Trophoblast cell (in vitro differentiated cells and primary cell): ENCODE measurements at regions not wholly inside any gene's neighbourhood (a gene's known extent, or its start where the extent isn't known, plus 50 kb on each side); places are given as distances from the start of the nearest gene placed in this dataset.

Source experiments
- DNase-seq, 2 donors: peaks; one replicate each; pipeline ENCODE4 v3.0.0-alpha.2; 2016
- H2AFZ ChIP-seq: 2 replicates; pipeline ENCODE4 v1.6.1; 2013; ENCODE audit warnings: low read length, moderate library complexity, mild to moderate bottlenecking; ENCODE audit not compliant: insufficient read depth, poor library complexity
- H2AK5ac ChIP-seq: 2 replicates; pipeline ENCODE4 v1.6.1; 2013; ENCODE audit warnings: mild to moderate bottlenecking, low read length
- H2BK120ac ChIP-seq: 2 replicates; pipeline ENCODE4 v1.6.1; 2013; ENCODE audit warnings: low read length, mild to moderate bottlenecking, moderate library complexity; ENCODE audit not compliant: insufficient read depth, poor library complexity
- H2BK12ac ChIP-seq: 2 replicates; pipeline ENCODE4 v1.6.1; 2013; ENCODE audit warnings: mild to moderate bottlenecking, low read length, moderate library complexity
- H2BK5ac ChIP-seq: 2 replicates; pipeline ENCODE4 v1.6.1; 2013; ENCODE audit warnings: low read length, low read depth, moderate library complexity, mild to moderate bottlenecking; ENCODE audit not compliant: poor library complexity
- H3K14ac ChIP-seq: 2 replicates; pipeline ENCODE4 v1.6.1; 2013; ENCODE audit warnings: mild to moderate bottlenecking, low read length
- H3K18ac ChIP-seq: 2 replicates; pipeline ENCODE4 v1.6.1; 2013; ENCODE audit warnings: mild to moderate bottlenecking, low read length
- H3K23ac ChIP-seq: 2 replicates; pipeline ENCODE4 v1.6.1; 2013; ENCODE audit warnings: low read length
- H3K27ac ChIP-seq: 2 replicates; pipeline ENCODE4 v1.5.1; 2013; ENCODE audit warnings: low read depth, mild to moderate bottlenecking, inconsistent platforms, low read length, moderate library complexity
- H3K27me3 ChIP-seq: 2 replicates; pipeline ENCODE4 v1.6.1; 2013; ENCODE audit warnings: inconsistent platforms, mild to moderate bottlenecking, low read length, moderate library complexity; ENCODE audit not compliant: insufficient read depth
- H3K36me3 ChIP-seq, 2 experiments: 1 replicate in 1 of 2; 2 replicates in 1 of 2; pipeline ENCODE4 v1.6.1; 2013; ENCODE audit warnings: low read length in 2 of 2, mild to moderate bottlenecking in 2 of 2, moderate library complexity in 1 of 2; ENCODE audit not compliant: insufficient read depth in 2 of 2, control insufficient read depth in 1 of 2
- H3K4ac ChIP-seq: 2 replicates; pipeline ENCODE4 v1.6.1; 2013; ENCODE audit warnings: low read depth, mild to moderate bottlenecking, low read length, moderate library complexity
- H3K4me1 ChIP-seq, 2 experiments: 1 replicate in 1 of 2; 2 replicates in 1 of 2; pipeline ENCODE4 v1.6.1; 2013; ENCODE audit warnings: low read length in 2 of 2, mild to moderate bottlenecking in 2 of 2, moderate library complexity in 1 of 2; ENCODE audit not compliant: insufficient read depth in 2 of 2, control insufficient read depth in 1 of 2
- H3K4me2 ChIP-seq: 2 replicates; pipeline ENCODE4 v1.6.1; 2013; ENCODE audit warnings: inconsistent platforms, mild to moderate bottlenecking, low read length, moderate library complexity
- H3K4me3 ChIP-seq: 2 replicates; pipeline ENCODE4 v1.5.1; 2013; ENCODE audit warnings: mild to moderate bottlenecking, low read depth, low read length, inconsistent platforms
- H3K79me1 ChIP-seq: one replicate; pipeline ENCODE4 v1.6.1; 2013; ENCODE audit warnings: low read length
- H3K79me2 ChIP-seq: 2 replicates; pipeline ENCODE4 v1.6.1; 2013; ENCODE audit warnings: low read length, mild to moderate bottlenecking; ENCODE audit not compliant: control insufficient read depth, insufficient read depth, poor library complexity
- H3K9ac ChIP-seq: 2 replicates; pipeline ENCODE4 v1.6.1; 2013; ENCODE audit warnings: mild to moderate bottlenecking, low read length
- H3K9me3 ChIP-seq: 2 replicates; pipeline ENCODE4 v1.6.1; 2013; ENCODE audit warnings: low read depth, mild to moderate bottlenecking, control low read depth, inconsistent platforms, low read length; ENCODE audit not compliant: insufficient read depth
- H4K12ac ChIP-seq: 2 replicates; pipeline ENCODE4 v1.6.1; 2013; ENCODE audit warnings: low read depth, mild to moderate bottlenecking, low read length, moderate library complexity
- H4K8ac ChIP-seq: 2 replicates; pipeline ENCODE4 v1.6.1; 2013; ENCODE audit warnings: low read depth, mild to moderate bottlenecking, low read length, moderate library complexity
- H4K91ac ChIP-seq: one replicate; pipeline ENCODE4 v1.6.1; 2013; ENCODE audit warnings: low read depth, mild to moderate bottlenecking, low read length, moderate library complexity
- WGBS: extraction: QIAGEN DNeasy Blood & Tissue Kit; methylation state at CpG from one replicate; pipeline ENCODE4 v1.1.7; 2013; ENCODE audit warnings: missing lambda C conversion rate; ENCODE audit not compliant: insufficient read length, insufficient coverage; ENCODE audit errors: extremely low coverage; 5-methylcytosine and 5-hydroxymethylcytosine counted together

GRCh38 chr15:87197981-87198380 is 1058.6 kb downstream of the NTRK3 start:
- Histone ChIP-seq H2AK5ac (no peak overlapping the region), H2AFZ (no peak overlapping the region), H4K12ac (no peak overlapping the region), H3K36me3 (no peaks in the 10 kb centered on the region), H3K9me3 (no peaks in the 10 kb centered on the region), H3K9ac (no peak overlapping the region), H3K4ac (no peak overlapping the region), H2BK120ac (no peak overlapping the region), H4K91ac (no peak overlapping the region), H3K27ac (no peak overlapping the region), H3K79me2 (no peaks in the 10 kb centered on the region), H3K14ac (no peak overlapping the region), H3K4me1 (no peaks in the 10 kb centered on the region), H3K4me3 (no peak overlapping the region), H2BK12ac (no peak overlapping the region), H4K8ac (no peak overlapping the region), H3K18ac (no peak overlapping the region), H3K23ac (no peak overlapping the region), H3K27me3 (no peaks in the 10 kb centered on the region), H3K4me2 (no peak overlapping the region), H3K79me1 (no peaks in the 10 kb centered on the region), H2BK5ac (no peak overlapping the region)
- no CpG with 5 or more reads among the region's 3 CpGs for WGBS
- no peak for DNase-seq

DNA sequence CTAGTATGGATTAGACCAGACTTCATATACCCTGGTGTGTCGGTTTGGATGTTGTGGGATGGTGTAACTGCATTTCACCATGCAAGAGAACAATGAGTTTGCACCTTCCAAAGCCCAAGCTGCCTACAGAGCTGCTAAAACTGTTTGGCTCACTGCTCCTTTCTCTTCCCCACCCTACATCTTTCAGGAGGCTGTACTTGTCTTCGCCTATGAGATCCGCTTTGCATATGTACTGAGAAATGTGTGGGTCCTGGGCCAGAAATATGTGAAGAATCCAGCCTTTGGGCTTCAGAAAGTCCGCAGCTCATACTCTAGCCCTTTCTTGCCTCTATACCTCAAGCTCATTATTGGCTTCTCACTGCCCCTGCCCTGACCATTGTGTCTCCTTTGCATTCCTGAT is 1060.0 kb downstream of the NTRK3 start:
- no peak overlapping the region for H2BK5ac ChIP-seq
- H3K14ac ChIP-seq = no peak overlapping the region
- no peaks in the 10 kb centered on the region for H3K9me3 ChIP-seq
- no peak overlapping the region for H3K9ac ChIP-seq
- H3K4me2 ChIP-seq = no peak overlapping the region
- no peaks in the 10 kb centered on the region for H3K79me2 ChIP-seq
- no CpG with 5 or more reads among the region's 4 CpGs for WGBS
- no peak overlapping the region for H3K23ac ChIP-seq
- no peaks in the 10 kb centered on the region for H3K4me1 ChIP-seq
- H2AFZ ChIP-seq = no peak overlapping the region
- H3K4ac ChIP-seq = no peak overlapping the region
- no peak overlapping the region for H4K91ac ChIP-seq
- H3K79me1 ChIP-seq = no peaks in the 10 kb centered on the region
- H4K8ac ChIP-seq = no peak overlapping the region
- H3K4me3 ChIP-seq = no peak overlapping the region
- no peak overlapping the region for H2AK5ac ChIP-seq
- no peak overlapping the region for H3K27ac ChIP-seq
- no peaks in the 10 kb centered on the region for H3K27me3 ChIP-seq
- H4K12ac ChIP-seq = no peak overlapping the region
- H2BK12ac ChIP-seq = no peak overlapping the region
- DNase-seq = no peak
- H3K18ac ChIP-seq = no peak overlapping the region
- no peak overlapping the region for H2BK120ac ChIP-seq
- no peaks in the 10 kb centered on the region for H3K36me3 ChIP-seq

DNA sequence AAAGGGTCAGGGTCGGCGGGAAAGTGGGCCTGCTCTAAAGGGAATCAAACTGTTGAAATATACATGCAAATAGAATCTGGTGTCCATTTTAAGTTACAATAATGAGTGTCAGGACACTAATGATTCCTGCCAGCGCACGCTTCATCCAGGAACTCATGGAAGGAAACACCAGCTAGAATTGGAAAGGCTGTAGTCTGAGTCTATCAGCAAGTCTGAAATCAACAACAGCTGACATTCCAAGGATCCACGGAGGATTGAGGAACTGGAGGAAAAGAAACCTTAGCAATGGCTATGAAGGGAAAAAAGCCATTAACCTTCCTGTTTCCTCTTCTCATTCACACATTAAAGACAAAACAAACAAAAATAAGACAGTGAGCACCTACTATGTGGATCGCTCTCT is 1063.1 kb downstream of the NTRK3 start:
- H2BK120ac ChIP-seq = no peak overlapping the region
- no peaks in the 10 kb centered on the region for H3K4me1 ChIP-seq
- H4K12ac ChIP-seq = no peak overlapping the region
- H3K4me2 ChIP-seq = no peak overlapping the region
- H3K36me3 ChIP-seq = no peaks in the 10 kb centered on the region
- no peak overlapping the region for H4K8ac ChIP-seq
- no CpG with 5 or more reads among the region's 6 CpGs for WGBS
- H2BK12ac ChIP-seq = no peak overlapping the region
- H3K79me1 ChIP-seq = no peaks in the 10 kb centered on the region
- no peak overlapping the region for H2AK5ac ChIP-seq
- H3K4ac ChIP-seq = no peak overlapping the region
- no peak overlapping the region for H3K14ac ChIP-seq
- no peak overlapping the region for H2BK5ac ChIP-seq
- no peak overlapping the region for H2AFZ ChIP-seq
- no peak overlapping the region for H3K18ac ChIP-seq
- H4K91ac ChIP-seq = no peak overlapping the region
- H3K27ac ChIP-seq = no peak overlapping the region
- H3K23ac ChIP-seq = no peak overlapping the region
- H3K9ac ChIP-seq = no peak overlapping the region
- no peaks in the 10 kb centered on the region for H3K27me3 ChIP-seq
- no peak for DNase-seq
- H3K4me3 ChIP-seq = no peak overlapping the region
- H3K9me3 ChIP-seq = no peaks in the 10 kb centered on the region
- no peaks in the 10 kb centered on the region for H3K79me2 ChIP-seq

DNA sequence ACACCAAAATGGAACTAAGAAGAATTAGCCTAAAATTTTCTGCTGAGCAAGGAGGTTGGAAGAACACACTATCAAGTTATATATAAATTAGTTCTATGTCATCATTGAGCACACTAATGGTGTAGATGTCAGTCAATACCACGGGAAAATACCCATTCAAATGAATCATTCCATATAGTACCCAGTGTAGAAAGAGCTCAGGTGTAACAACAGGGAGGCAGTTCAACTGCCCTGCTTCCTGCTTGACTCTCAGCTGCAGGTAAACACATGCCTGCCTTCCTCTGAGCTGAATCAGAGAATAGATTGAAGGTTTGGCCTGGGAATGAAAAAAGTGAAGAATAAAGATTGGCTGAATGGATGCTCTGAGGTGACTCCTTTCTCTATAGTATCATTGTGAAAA is 1088.0 kb downstream of the AGBL1 start:
- no peak overlapping the region for H4K12ac ChIP-seq
- no peak overlapping the region for H3K9ac ChIP-seq
- no peak overlapping the region for H4K91ac ChIP-seq
- H2AFZ ChIP-seq = no peak overlapping the region
- no CpG with 5 or more reads among the region's 1 CpG for WGBS
- H3K4me1 ChIP-seq = no peaks in the 10 kb centered on the region
- H3K23ac ChIP-seq = no peak overlapping the region
- no peaks in the 10 kb centered on the region for H3K79me1 ChIP-seq
- no peak overlapping the region for H3K4ac ChIP-seq
- H2AK5ac ChIP-seq = no peak overlapping the region
- no peaks in the 10 kb centered on the region for H3K36me3 ChIP-seq
- H3K14ac ChIP-seq = no peak overlapping the region
- no peak overlapping the region for H4K8ac ChIP-seq
- no peak overlapping the region for H2BK120ac ChIP-seq
- no peak overlapping the region for H3K18ac ChIP-seq
- H2BK12ac ChIP-seq = no peak overlapping the region
- H3K27ac ChIP-seq = no peak overlapping the region
- no peaks in the 10 kb centered on the region for H3K79me2 ChIP-seq
- H3K4me3 ChIP-seq = no peak overlapping the region
- H3K9me3 ChIP-seq = no peaks in the 10 kb centered on the region
- no peak for DNase-seq
- H3K4me2 ChIP-seq = no peak overlapping the region
- H3K27me3 ChIP-seq = no peaks in the 10 kb centered on the region
- no peak overlapping the region for H2BK5ac ChIP-seq

- H2AK5ac ChIP-seq = no peak overlapping the region
- no peak overlapping the region for H3K27ac ChIP-seq
- H2BK5ac ChIP-seq = no peak overlapping the region
- H3K4ac ChIP-seq = no peak overlapping the region
- no peaks in the 10 kb centered on the region for H3K79me1 ChIP-seq
- H2AFZ ChIP-seq = no peak overlapping the region
- H4K8ac ChIP-seq = no peak overlapping the region
- DNase-seq = no peak
- no peak overlapping the region for H3K9ac ChIP-seq
- H3K4me1 ChIP-seq = no peaks in the 10 kb centered on the region
- no peak overlapping the region for H3K14ac ChIP-seq
- no peak overlapping the region for H4K91ac ChIP-seq
- H3K79me2 ChIP-seq = no peaks in the 10 kb centered on the region
- no peak overlapping the region for H3K4me3 ChIP-seq
- H3K36me3 ChIP-seq = no peaks in the 10 kb centered on the region
- H2BK12ac ChIP-seq = no peak overlapping the region
- no peak overlapping the region for H3K18ac ChIP-seq
- no peak overlapping the region for H3K23ac ChIP-seq
- no peak overlapping the region for H3K4me2 ChIP-seq
- no peak overlapping the region for H4K12ac ChIP-seq
- no peak overlapping the region for H2BK120ac ChIP-seq
- H3K27me3 ChIP-seq = no peaks in the 10 kb centered on the region
- H3K9me3 ChIP-seq = no peaks in the 10 kb centered on the region
Measured at GRCh38 chr15:87167055-87167454, 1087.4 kb downstream of the AGBL1 start.
